ENCODE measurements at regions not wholly inside any gene's neighbourhood (a gene's known extent, or its start where the extent isn't known, plus 50 kb on each side); places are given as distances from the start of the nearest gene placed in this dataset.

GRCh38 chr1:116311756-116312680 is 61.0 kb upstream of the ATP1A1 start (continued):
- TF ChIP-seq MBD1 (CRISPR knock-in tag; IDR thresholded peaks at IDR 0.05), result no peak

- Histone ChIP-seq H3K4me1 (replicated peaks in 1 of 2; ENCODE audit: control insufficient read depth in 2 of 2, insufficient read depth in 2 of 2, low read length in 2 of 2) (no peaks in the 10 kb centered on the region), H3K9me1 (ENCODE audit: control insufficient read depth, insufficient read depth, low read length) (no peaks in the 10 kb centered on the region), H3K9ac (ENCODE audit: insufficient read depth in 1 of 2, low read depth in 2 of 2, low read length in 2 of 2) (no peak overlapping the region), H3K79me2 (ENCODE audit: control insufficient read depth, insufficient read depth, low read length) (no peaks in the 10 kb centered on the region), H3K27me3 (ENCODE audit: control insufficient read depth in 2 of 2, insufficient read depth in 2 of 2, low read length in 2 of 2) (peaks cover 0 to 5% of the 10 kb centered on the region in 2 experiments; a peak in 2 of 5 replicates), H3K36me3 (ENCODE audit: control insufficient read depth, insufficient read depth, low read length) (no peaks in the 10 kb centered on the region), H3K4me2 (ENCODE audit: insufficient read depth, low read length) (no peak overlapping the region), H2AFZ (ENCODE audit: low read depth, low read length) (no peak overlapping the region), H4K20me1 (replicated peaks; ENCODE audit: control insufficient read depth, insufficient read depth, low read length) (no peaks in the 10 kb centered on the region), H3K9me3 (replicated peaks; ENCODE audit: control insufficient read depth, insufficient read depth, low read depth, low read length) (no peaks in the 10 kb centered on the region), H3K4me3 (no peak overlapping the region), H3K27ac (ENCODE audit: extremely low read depth, low read depth, low read length) (no peak overlapping the region)
- 17% methylated on average over 2 of the region's 2 CpGs for WGBS (ENCODE audit: insufficient coverage, low coverage, missing lambda C conversion rate)
- no peak for DNase-seq (ENCODE audit: extremely low read depth in 1 of 4, low spot score in 3 of 4)
- BruUV-seq (replicated peaks), result no TSS peak
- in situ Hi-C loops (cut with MboI), result no loop called here
- ATAC-seq, result no peak
- intact Hi-C loops (cut with micrococcal nuclease), result no loop called here
- TF ChIP-seq, protein P1, sequence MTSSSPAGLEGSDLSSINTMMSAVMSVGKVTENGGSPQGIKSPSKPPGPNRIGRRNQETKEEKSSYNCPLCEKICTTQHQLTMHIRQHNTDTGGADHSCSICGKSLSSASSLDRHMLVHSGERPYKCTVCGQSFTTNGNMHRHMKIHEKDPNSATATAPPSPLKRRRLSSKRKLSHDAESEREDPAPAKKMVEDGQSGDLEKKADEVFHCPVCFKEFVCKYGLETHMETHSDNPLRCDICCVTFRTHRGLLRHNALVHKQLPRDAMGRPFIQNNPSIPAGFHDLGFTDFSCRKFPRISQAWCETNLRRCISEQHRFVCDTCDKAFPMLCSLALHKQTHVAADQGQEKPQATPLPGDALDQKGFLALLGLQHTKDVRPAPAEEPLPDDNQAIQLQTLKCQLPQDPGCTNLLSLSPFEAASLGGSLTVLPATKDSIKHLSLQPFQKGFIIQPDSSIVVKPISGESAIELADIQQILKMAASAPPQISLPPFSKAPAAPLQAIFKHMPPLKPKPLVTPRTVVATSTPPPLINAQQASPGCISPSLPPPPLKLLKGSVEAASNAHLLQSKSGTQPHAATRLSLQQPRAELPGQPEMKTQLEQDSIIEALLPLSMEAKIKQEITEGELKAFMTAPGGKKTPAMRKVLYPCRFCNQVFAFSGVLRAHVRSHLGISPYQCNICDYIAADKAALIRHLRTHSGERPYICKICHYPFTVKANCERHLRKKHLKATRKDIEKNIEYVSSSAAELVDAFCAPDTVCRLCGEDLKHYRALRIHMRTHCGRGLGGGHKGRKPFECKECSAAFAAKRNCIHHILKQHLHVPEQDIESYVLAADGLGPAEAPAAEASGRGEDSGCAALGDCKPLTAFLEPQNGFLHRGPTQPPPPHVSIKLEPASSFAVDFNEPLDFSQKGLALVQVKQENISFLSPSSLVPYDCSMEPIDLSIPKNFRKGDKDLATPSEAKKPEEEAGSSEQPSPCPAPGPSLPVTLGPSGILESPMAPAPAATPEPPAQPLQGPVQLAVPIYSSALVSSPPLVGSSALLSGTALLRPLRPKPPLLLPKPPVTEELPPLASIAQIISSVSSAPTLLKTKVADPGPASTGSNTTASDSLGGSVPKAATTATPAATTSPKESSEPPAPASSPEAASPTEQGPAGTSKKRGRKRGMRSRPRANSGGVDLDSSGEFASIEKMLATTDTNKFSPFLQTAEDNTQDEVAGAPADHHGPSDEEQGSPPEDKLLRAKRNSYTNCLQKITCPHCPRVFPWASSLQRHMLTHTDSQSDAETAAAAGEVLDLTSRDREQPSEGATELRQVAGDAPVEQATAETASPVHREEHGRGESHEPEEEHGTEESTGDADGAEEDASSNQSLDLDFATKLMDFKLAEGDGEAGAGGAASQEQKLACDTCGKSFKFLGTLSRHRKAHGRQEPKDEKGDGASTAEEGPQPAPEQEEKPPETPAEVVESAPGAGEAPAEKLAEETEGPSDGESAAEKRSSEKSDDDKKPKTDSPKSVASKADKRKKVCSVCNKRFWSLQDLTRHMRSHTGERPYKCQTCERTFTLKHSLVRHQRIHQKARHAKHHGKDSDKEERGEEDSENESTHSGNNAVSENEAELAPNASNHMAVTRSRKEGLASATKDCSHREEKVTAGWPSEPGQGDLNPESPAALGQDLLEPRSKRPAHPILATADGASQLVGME (CRISPR knock-in tag; IDR thresholded peaks at IDR 0.05), result no peak
- ChIA-PET POLR2A (interaction anchor here (0.5 to 1.8 kb wide), 3 partner anchors 9 to 148 kb away, joined by 3 to 6 read pairs (median 5); no protein-coding TSS in a partner anchor), CTCF (ENCODE audit: low intra/inter-chr PET ratio) (no interaction called here)
- no peak for FAIRE-seq
Measured at GRCh38 chr1:116312681-116313069, 60.4 kb upstream of the ATP1A1 start.

All from K562 (cell line).